ENCODE measurements at regions not wholly inside any gene's neighbourhood (a gene's known extent, or its start where the extent isn't known, plus 50 kb on each side); places are given as distances from the start of the nearest gene placed in this dataset.

DNA sequence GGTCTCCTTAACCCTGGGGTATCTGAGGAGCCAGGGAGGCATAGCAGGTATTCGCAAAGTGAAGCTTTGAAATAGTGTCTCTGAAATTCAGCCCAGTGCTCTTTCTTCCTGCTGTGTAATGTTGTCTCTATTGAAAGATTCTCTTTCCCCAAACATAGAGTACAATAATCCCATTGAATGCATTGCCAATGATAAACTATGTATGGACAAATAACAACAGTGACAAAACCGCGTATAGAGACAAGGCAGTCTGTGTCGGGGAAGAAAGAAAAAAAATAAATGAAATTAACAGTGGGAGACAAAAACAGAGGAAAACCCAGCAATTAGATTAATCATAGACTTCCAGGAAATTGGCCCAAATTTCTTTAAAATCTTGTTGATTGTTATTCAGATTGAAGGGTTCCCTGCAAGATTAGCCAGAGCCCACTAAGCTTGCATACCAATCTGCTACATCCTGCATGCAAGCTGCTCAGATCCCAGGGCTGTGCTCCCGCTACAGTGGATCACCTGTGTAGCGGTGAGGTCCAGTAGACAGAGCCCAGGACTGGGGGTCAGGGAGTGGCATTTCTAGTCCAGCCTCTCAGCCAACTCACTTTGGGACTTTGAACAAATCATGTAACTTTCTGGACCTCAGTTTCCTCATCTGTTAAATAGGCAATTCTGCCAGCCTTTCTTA is 492.8 kb downstream of the INSC start:
- TF ChIP-seq POLR2AphosphoS5 (IDR thresholded peaks at IDR 0.05) (no peak), POLR2A (IDR thresholded peaks at IDR 0.05) (no peak)
- TF ChIP-seq, protein P1, sequence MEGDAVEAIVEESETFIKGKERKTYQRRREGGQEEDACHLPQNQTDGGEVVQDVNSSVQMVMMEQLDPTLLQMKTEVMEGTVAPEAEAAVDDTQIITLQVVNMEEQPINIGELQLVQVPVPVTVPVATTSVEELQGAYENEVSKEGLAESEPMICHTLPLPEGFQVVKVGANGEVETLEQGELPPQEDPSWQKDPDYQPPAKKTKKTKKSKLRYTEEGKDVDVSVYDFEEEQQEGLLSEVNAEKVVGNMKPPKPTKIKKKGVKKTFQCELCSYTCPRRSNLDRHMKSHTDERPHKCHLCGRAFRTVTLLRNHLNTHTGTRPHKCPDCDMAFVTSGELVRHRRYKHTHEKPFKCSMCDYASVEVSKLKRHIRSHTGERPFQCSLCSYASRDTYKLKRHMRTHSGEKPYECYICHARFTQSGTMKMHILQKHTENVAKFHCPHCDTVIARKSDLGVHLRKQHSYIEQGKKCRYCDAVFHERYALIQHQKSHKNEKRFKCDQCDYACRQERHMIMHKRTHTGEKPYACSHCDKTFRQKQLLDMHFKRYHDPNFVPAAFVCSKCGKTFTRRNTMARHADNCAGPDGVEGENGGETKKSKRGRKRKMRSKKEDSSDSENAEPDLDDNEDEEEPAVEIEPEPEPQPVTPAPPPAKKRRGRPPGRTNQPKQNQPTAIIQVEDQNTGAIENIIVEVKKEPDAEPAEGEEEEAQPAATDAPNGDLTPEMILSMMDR (IDR thresholded peaks at IDR 0.05) = no peak
